H9 (cell line): ENCODE measurements at regions not wholly inside any gene's neighbourhood (a gene's known extent, or its start where the extent isn't known, plus 50 kb on each side); places are given as distances from the start of the nearest gene placed in this dataset.

Experiments
- DNase-seq: peaks from one replicate; pipeline ENCODE4 v3.0.0-alpha.2; 2017
- H2AFZ ChIP-seq: one replicate; pipeline ENCODE4 v1.6.1; 2013; ENCODE audit warnings: mild to moderate bottlenecking, low read length, control low read depth, moderate library complexity
- H2AK5ac ChIP-seq: 2 replicates; pipeline ENCODE4 v1.6.1; 2013; ENCODE audit warnings: low read length, control low read depth, mixed read lengths; ENCODE audit not compliant: insufficient read length
- H2BK120ac ChIP-seq: one replicate; pipeline ENCODE4 v1.6.1; 2013; ENCODE audit warnings: low read depth, mild to moderate bottlenecking, low read length, control low read depth, inconsistent platforms; ENCODE audit not compliant: poor library complexity, severe bottlenecking
- H2BK12ac ChIP-seq: 2 replicates; pipeline ENCODE4 v1.6.1; 2013; ENCODE audit warnings: low read length, control low read depth, mixed read lengths, low read depth; ENCODE audit not compliant: insufficient read length
- H2BK15ac ChIP-seq: 2 replicates; pipeline ENCODE4 v1.6.1; 2013; ENCODE audit warnings: low read depth, low read length, control low read depth
- H2BK20ac ChIP-seq: one replicate; pipeline ENCODE4 v1.6.1; 2013; ENCODE audit warnings: low read depth, mild to moderate bottlenecking, low read length, control low read depth, inconsistent platforms; ENCODE audit not compliant: poor library complexity, severe bottlenecking
- H2BK5ac ChIP-seq: 2 replicates; pipeline ENCODE4 v1.6.1; 2013; ENCODE audit warnings: low read length, control low read depth, mixed read lengths; ENCODE audit not compliant: insufficient read length
- H3K14ac ChIP-seq: 2 replicates; pipeline ENCODE4 v1.6.1; 2013; ENCODE audit warnings: low read length, control low read depth; ENCODE audit not compliant: insufficient read depth
- H3K18ac ChIP-seq: 2 replicates; pipeline ENCODE4 v1.6.1; 2013; ENCODE audit warnings: low read depth, mild to moderate bottlenecking, mixed read lengths, low read length, control low read depth; ENCODE audit not compliant: insufficient read length
- H3K23ac ChIP-seq: 2 replicates; pipeline ENCODE4 v1.6.1; 2013; ENCODE audit warnings: low read length, control low read depth, mixed read lengths, low read depth; ENCODE audit not compliant: insufficient read length
- H3K23me2 ChIP-seq: 2 replicates; pipeline ENCODE4 v1.6.1; 2013; ENCODE audit warnings: low read depth, mild to moderate bottlenecking, mixed read lengths, low read length, control low read depth; ENCODE audit not compliant: insufficient read length, poor library complexity, severe bottlenecking
- H3K27ac ChIP-seq: 2 replicates; pipeline ENCODE4 v1.5.1; 2013; ENCODE audit warnings: low read length, control low read depth, mixed read lengths, low read depth; ENCODE audit not compliant: insufficient read length
- H3K27me3 ChIP-seq: 2 replicates; pipeline ENCODE4 v1.6.1; 2013; ENCODE audit warnings: low read length, control low read depth, inconsistent platforms; ENCODE audit not compliant: insufficient read depth
- H3K4ac ChIP-seq: 2 replicates; pipeline ENCODE4 v1.6.1; 2013; ENCODE audit warnings: low read depth, mild to moderate bottlenecking, control low read depth, inconsistent platforms, low read length, moderate library complexity
- H3K4me1 ChIP-seq: 2 replicates; pipeline ENCODE4 v1.6.1; 2013; ENCODE audit warnings: low read length, control low read depth, inconsistent platforms; ENCODE audit not compliant: insufficient read depth
- H3K4me2 ChIP-seq: 2 replicates; pipeline ENCODE4 v1.6.1; 2013; ENCODE audit warnings: low read length, control low read depth, mixed read lengths; ENCODE audit not compliant: insufficient read length, insufficient read depth
- H3K56ac ChIP-seq: 2 replicates; pipeline ENCODE4 v1.6.1; 2013; ENCODE audit warnings: low read depth, mild to moderate bottlenecking, mixed read lengths, low read length, control low read depth; ENCODE audit not compliant: insufficient read length
- H3K79me1 ChIP-seq: 2 replicates; pipeline ENCODE4 v1.6.1; 2013; ENCODE audit warnings: low read depth, mild to moderate bottlenecking, moderate library complexity, low read length, control low read depth, inconsistent platforms; ENCODE audit not compliant: insufficient read depth, poor library complexity, severe bottlenecking
- H3K79me2 ChIP-seq: 2 replicates; pipeline ENCODE4 v1.6.1; 2013; ENCODE audit warnings: low read length, control low read depth, inconsistent platforms; ENCODE audit not compliant: insufficient read depth
- H3K9ac ChIP-seq: 2 replicates; pipeline ENCODE4 v1.6.1; 2013; ENCODE audit warnings: low read length, control low read depth, mixed read lengths; ENCODE audit not compliant: insufficient read length; ENCODE audit errors: extremely low read depth
- H3K9me3 ChIP-seq: one replicate; pipeline ENCODE4 v1.6.1; 2013; ENCODE audit warnings: low read depth, low read length, inconsistent platforms; ENCODE audit not compliant: control insufficient read depth
- H3T11ph ChIP-seq: one replicate; pipeline ENCODE4 v1.6.1; 2013; ENCODE audit warnings: mild to moderate bottlenecking, low read length, control low read depth, inconsistent platforms
- H4K20me1 ChIP-seq: one replicate; pipeline ENCODE4 v1.6.1; 2013; ENCODE audit not compliant: control insufficient read depth, insufficient read length, insufficient read depth
- H4K5ac ChIP-seq: 2 replicates; pipeline ENCODE4 v1.6.1; 2013; ENCODE audit warnings: low read depth, mild to moderate bottlenecking, mixed read lengths, low read length, control low read depth; ENCODE audit not compliant: insufficient read length
- H4K8ac ChIP-seq: replicated peaks from 2 replicates; pipeline ENCODE4 v1.6.1; 2013; ENCODE audit warnings: low read length, control low read depth, mixed read lengths, low read depth; ENCODE audit not compliant: insufficient read length
- H4K91ac ChIP-seq: 2 replicates; pipeline ENCODE4 v1.6.1; 2013; ENCODE audit warnings: low read depth, mild to moderate bottlenecking, moderate library complexity, mixed read lengths, low read length, control low read depth; ENCODE audit not compliant: insufficient read length
- H3K27ac Mint-ChIP-seq, 3 experiments: 2 replicates in 2 of 3; 3 replicates in 1 of 3; pipeline ENCODE4 v1.8.0; 2020 to 2021; ENCODE audit warnings: mixed read lengths in 3 of 3, mild to moderate bottlenecking in 1 of 3, moderate library complexity in 1 of 3
- H3K27me3 Mint-ChIP-seq: 2 replicates; pipeline ENCODE4 v1.8.0; 2021; ENCODE audit warnings: low read depth, mild to moderate bottlenecking, moderate library complexity, mixed read lengths
- H3K36me3 Mint-ChIP-seq, 3 experiments: 2 replicates in 2 of 3; 3 replicates in 1 of 3; pipeline ENCODE4 v1.8.0; 2020 to 2021; ENCODE audit warnings: low read depth in 3 of 3, mixed read lengths in 3 of 3; ENCODE audit not compliant: insufficient read depth in 1 of 3
- H3K4me1 Mint-ChIP-seq, 2 experiments: 2 replicates each; pipeline ENCODE4 v1.8.0; 2020; ENCODE audit warnings: mixed read lengths in 2 of 2
- H3K4me3 Mint-ChIP-seq, 2 experiments: 2 replicates in 1 of 2; 3 replicates in 1 of 2; pipeline ENCODE4 v1.8.0; 2020 to 2021; ENCODE audit warnings: mild to moderate bottlenecking in 2 of 2, mixed read lengths in 2 of 2, moderate library complexity in 1 of 2
- H3K9me3 Mint-ChIP-seq, 2 experiments: 2 replicates in 1 of 2; 3 replicates in 1 of 2; pipeline ENCODE4 v1.8.0; 2020; ENCODE audit warnings: mild to moderate bottlenecking in 2 of 2, mixed read lengths in 2 of 2, moderate library complexity in 1 of 2
- CTCF ChIP-seq: fragments of 200-600 bp; sonication (generic); conservative IDR thresholded peaks from 3 replicates; pipeline ENCODE4 v1.8.0; 2021; ENCODE audit warnings: antibody characterized with exemption, mild to moderate bottlenecking
- WGBS: extraction: QIAGEN DNeasy Blood & Tissue Kit; methylation state at CpG from one replicate; pipeline ENCODE4 v1.1.7; 2013; ENCODE audit warnings: missing lambda C conversion rate, low lambda C conversion rate, mixed read lengths; ENCODE audit not compliant: insufficient read length; ENCODE audit errors: extremely low coverage; 5-methylcytosine and 5-hydroxymethylcytosine counted together

- Histone ChIP-seq H2BK5ac (no peak overlapping the region), H3K79me2 (no peaks in the 10 kb centered on the region), H3K23ac (no peak overlapping the region), H3K27ac (no peak overlapping the region), H2BK20ac (no peak overlapping the region), H3K9ac (no peak overlapping the region), H3K4me1 (no peaks in the 10 kb centered on the region), H3K27me3 (no peaks in the 10 kb centered on the region), H2AFZ (no peak overlapping the region), H3K4ac (no peak overlapping the region), H3K56ac (no peak overlapping the region), H3K9me3 (no peaks in the 10 kb centered on the region), H3K18ac (no peak overlapping the region), H2BK120ac (no peak overlapping the region), H4K20me1 (no peaks in the 10 kb centered on the region), H4K8ac (no peak overlapping the region), H3K23me2 (no peaks in the 10 kb centered on the region), H3K4me2 (no peak overlapping the region), H2BK15ac (no peak overlapping the region), H3T11ph (no peak overlapping the region), H3K79me1 (no peaks in the 10 kb centered on the region), H3K14ac (no peak overlapping the region), H2AK5ac (no peak overlapping the region), H4K91ac (no peak overlapping the region), H4K5ac (no peak overlapping the region), H2BK12ac (no peak overlapping the region)
- Mint-ChIP-seq H3K27ac (no peak overlapping the region), H3K4me3 (no peak overlapping the region), H3K27me3 (no peaks in the 10 kb centered on the region), H3K9me3 (no peaks in the 10 kb centered on the region; a peak in 1 of 5 replicates), H3K4me1 (no peaks in the 10 kb centered on the region), H3K36me3 (no peaks in the 10 kb centered on the region)
- no peak for DNase-seq
- WGBS, result no CpG with 5 or more reads among the region's 2 CpGs
- TF ChIP-seq CTCF, result no peak
These were observed 132.7 kb upstream of the MDFIC start for GRCh38 chr7:114789161-114789560.
